ENCODE measurements at regions not wholly inside any gene's neighbourhood (a gene's known extent, or its start where the extent isn't known, plus 50 kb on each side); places are given as distances from the start of the nearest gene placed in this dataset.

GRCh38 chr15:66879531-66880368, 177.7 kb downstream of the SMAD6 start:
- no peak overlapping the region for H3T11ph ChIP-seq (ENCODE audit: low read length)
- no peak overlapping the region for H2BK15ac ChIP-seq (ENCODE audit: low read depth, low read length)
- no peak overlapping the region for H4K5ac ChIP-seq (ENCODE audit: insufficient read length, low read depth, low read length)
- Mint-ChIP-seq H3K27me3 (ENCODE audit: low read depth) (no peaks in the 10 kb centered on the region; the same call in none of the 2 replicates), H3K9me3 (no peaks in the 10 kb centered on the region), H3K4me1 (peaks cover 23 to 31% of the 10 kb centered on the region in 2 experiments), H3K4me3 (no peak overlapping the region), H3K36me3 (ENCODE audit: insufficient read depth in 1 of 3, low read depth in 3 of 3) (no peaks in the 10 kb centered on the region), H3K27ac (no peak overlapping the region)
- H2BK120ac ChIP-seq (ENCODE audit: low read depth, low read length, poor library complexity, severe bottlenecking): no peak overlapping the region
- H2BK12ac ChIP-seq (ENCODE audit: insufficient read length, low read depth, low read length): no peak overlapping the region
- H2AK5ac ChIP-seq (ENCODE audit: insufficient read length, low read length): no peak overlapping the region
- TF ChIP-seq CTCF (conservative IDR thresholded peaks at IDR 0.05): no peak
- H3K56ac ChIP-seq (ENCODE audit: insufficient read length, low read depth, low read length): no peak overlapping the region
- H3K23me2 ChIP-seq (ENCODE audit: insufficient read length, low read depth, low read length, poor library complexity, severe bottlenecking): no peaks in the 10 kb centered on the region
- H4K91ac ChIP-seq (ENCODE audit: insufficient read length, low read depth, low read length): no peak overlapping the region
- no peaks in the 10 kb centered on the region for H3K79me1 ChIP-seq (ENCODE audit: insufficient read depth, low read depth, low read length, poor library complexity, severe bottlenecking)
- H3K79me2 ChIP-seq (ENCODE audit: insufficient read depth, low read length): no peaks in the 10 kb centered on the region
- no peak overlapping the region for H3K14ac ChIP-seq (ENCODE audit: insufficient read depth, low read length)
- H3K27me3 ChIP-seq (ENCODE audit: insufficient read depth, low read length): no peaks in the 10 kb centered on the region
- H4K8ac ChIP-seq (replicated peaks; ENCODE audit: insufficient read length, low read depth, low read length): no peak overlapping the region
- no peaks in the 10 kb centered on the region for H3K9me3 ChIP-seq (ENCODE audit: control insufficient read depth, low read depth, low read length)
- H3K4me1 ChIP-seq (ENCODE audit: insufficient read depth, low read length): no peaks in the 10 kb centered on the region; the same call in 1 of the 2 replicates
- no peak overlapping the region for H3K4ac ChIP-seq (ENCODE audit: low read depth, low read length)
- no peak overlapping the region for H2BK5ac ChIP-seq (ENCODE audit: insufficient read length, low read length)
- no peak overlapping the region for H2BK20ac ChIP-seq (ENCODE audit: low read depth, low read length, poor library complexity, severe bottlenecking)
- no peak overlapping the region for H2AFZ ChIP-seq (ENCODE audit: low read length)
- no peak for DNase-seq
- no peaks in the 10 kb centered on the region for H4K20me1 ChIP-seq (ENCODE audit: control insufficient read depth, insufficient read depth, insufficient read length)
- no peak overlapping the region for H3K4me2 ChIP-seq (ENCODE audit: insufficient read depth, insufficient read length, low read length)
- H3K27ac ChIP-seq (ENCODE audit: insufficient read length, low read depth, low read length): no peak overlapping the region
- H3K23ac ChIP-seq (ENCODE audit: insufficient read length, low read depth, low read length): no peak overlapping the region
- no CpG with 5 or more reads among the region's 8 CpGs for WGBS (ENCODE audit: extremely low coverage, insufficient read length, low lambda C conversion rate)
- H3K18ac ChIP-seq (ENCODE audit: insufficient read length, low read depth, low read length): no peak overlapping the region
- H3K9ac ChIP-seq (ENCODE audit: extremely low read depth, insufficient read length, low read length): no peak overlapping the region

Data from H9 (cell line).